BLaER1 treated with 17β-estradiol and CSF1 and Interleukin-3, amounts not matched to agents 10 nM and 100 nM (cell line): ENCODE measurements at regions not wholly inside any gene's neighbourhood (a gene's known extent, or its start where the extent isn't known, plus 50 kb on each side); places are given as distances from the start of the nearest gene placed in this dataset.
"Not testable (repeated sequence)": the region's sequence is repeated elsewhere in the genome, so short reads cannot be mapped to it uniquely, and the experiment has no call there.

Experiments
- H3K27ac ChIP-seq, 11 experiments: shearing (Covaris generic); formaldehyde crosslinking; 2 replicates each; pipeline ENCODE4 v1.8.1; 2022
- H3K27me3 ChIP-seq, 11 experiments: shearing (Covaris generic); formaldehyde crosslinking; 2 replicates each; pipeline ENCODE4 v1.8.1; 2022
- H3K36me3 ChIP-seq, 11 experiments: shearing (Covaris generic); formaldehyde crosslinking; 2 replicates each; pipeline ENCODE4 v1.8.1; 2022
- H3K4me1 ChIP-seq, 10 experiments: shearing (Covaris generic); formaldehyde crosslinking; 2 replicates each; pipeline ENCODE4 v1.8.1; 2022
- H3K4me2 ChIP-seq, 11 experiments: shearing (Covaris generic); formaldehyde crosslinking; 2 replicates each; pipeline ENCODE4 v1.8.1; 2022
- H3K4me3 ChIP-seq, 10 experiments: shearing (Covaris generic); formaldehyde crosslinking; 2 replicates each; pipeline ENCODE4 v1.8.1; 2022
- H3K9ac ChIP-seq, 11 experiments: shearing (Covaris generic); formaldehyde crosslinking; 2 replicates each; pipeline ENCODE4 v1.8.1; 2022
- H3K9me3 ChIP-seq, 11 experiments: shearing (Covaris generic); formaldehyde crosslinking; replicated peaks in 1 of 11; 2 replicates each; pipeline ENCODE4 v1.8.1; 2022
- H4K20me1 ChIP-seq, 11 experiments: shearing (Covaris generic); formaldehyde crosslinking; 2 replicates each; pipeline ENCODE4 v1.8.1; 2022
- Cebpa-rat ChIP-seq, 11 experiments: shearing (Covaris generic); IDR thresholded peaks; 2 replicates each; pipeline ENCODE4 v1.8.1; 2022

DNA sequence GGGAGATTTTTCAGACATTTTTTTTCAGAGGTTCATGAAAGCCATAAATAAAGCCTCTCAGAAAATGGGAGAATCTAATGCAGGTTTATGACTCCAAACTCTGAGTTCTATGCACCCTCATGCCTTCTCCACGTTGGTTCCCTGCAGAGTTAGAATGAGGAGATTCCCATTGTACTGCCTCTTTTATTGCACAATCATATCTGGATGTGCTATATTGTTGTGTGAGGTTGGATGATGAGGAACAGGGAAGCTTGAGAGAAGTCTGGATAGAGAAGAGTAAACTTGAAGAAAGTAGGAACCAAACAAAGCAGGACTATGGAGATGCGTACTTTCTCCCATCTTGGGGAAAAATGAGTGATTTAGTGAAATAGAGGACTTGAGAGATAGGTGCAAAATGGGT lies 178.8 kb downstream of the PDCD6IP start:
- Histone ChIP-seq H4K20me1 (no peaks in the 10 kb centered on the region), H3K4me1 (no peaks in the 10 kb centered on the region), H3K27me3 (no peaks in the 10 kb centered on the region), H3K4me3 (no peak overlapping the region), H3K9me3 (no peaks in the 10 kb centered on the region; a peak in 2 of 22 replicates), H3K4me2 (no peak overlapping the region), H3K36me3 (no peaks in the 10 kb centered on the region), H3K27ac (no peak overlapping the region), H3K9ac (no peak overlapping the region)
- peak in 2 of 11 experiments; percentile 24 to 51; a peak in 2 of 22 replicates for TF ChIP-seq Cebpa-rat (IDR thresholded peaks at IDR 0.05)

DNA sequence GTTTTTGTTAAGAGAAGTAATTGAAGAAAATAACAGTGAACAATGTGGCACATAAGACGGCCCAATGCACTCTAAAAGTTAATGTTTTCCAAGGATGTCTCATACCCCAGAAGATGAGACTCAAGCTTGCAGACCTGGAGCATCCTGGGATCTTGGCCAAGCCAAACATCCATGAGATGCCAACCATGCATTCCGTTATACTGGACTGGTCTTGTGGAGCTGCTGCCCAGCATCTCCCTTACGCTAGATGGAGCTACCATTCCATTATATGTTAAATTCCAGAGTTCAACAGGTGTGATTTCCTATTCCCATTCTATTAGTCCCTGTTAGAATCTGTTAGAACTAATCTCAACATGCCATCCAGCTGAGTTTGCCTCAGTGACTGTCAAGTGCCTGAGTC lies 181.8 kb downstream of the PDCD6IP start:
- Histone ChIP-seq H3K36me3 (no peaks in the 10 kb centered on the region), H4K20me1 (no peaks in the 10 kb centered on the region), H3K27ac (no peak overlapping the region), H3K4me3 (no peak overlapping the region), H3K27me3 (no peaks in the 10 kb centered on the region), H3K4me2 (no peak overlapping the region), H3K9ac (no peak overlapping the region), H3K4me1 (no peaks in the 10 kb centered on the region), H3K9me3 (peaks cover 0 to 8% (median 0%) of the 10 kb centered on the region in 11 experiments; a peak in 4 of 22 replicates)
- TF ChIP-seq Cebpa-rat (IDR thresholded peaks at IDR 0.05), result no peak

GRCh38 chr3:33982269-33982798 lies 183.9 kb downstream of the PDCD6IP start:
- H3K27me3 ChIP-seq, result no peaks in the 10 kb centered on the region
- H3K4me3 ChIP-seq, result no peak overlapping the region
- no peaks in the 10 kb centered on the region for H3K36me3 ChIP-seq
- TF ChIP-seq Cebpa-rat (IDR thresholded peaks at IDR 0.05), result no peak
- H4K20me1 ChIP-seq, result no peaks in the 10 kb centered on the region
- no peak overlapping the region for H3K4me2 ChIP-seq
- no peak overlapping the region for H3K27ac ChIP-seq
- peaks cover 0 to 11% (median under 1%) of the 10 kb centered on the region in 11 experiments; a peak in 5 of 22 replicates for H3K9me3 ChIP-seq
- no peak overlapping the region for H3K9ac ChIP-seq
- no peaks in the 10 kb centered on the region for H3K4me1 ChIP-seq

- H3K4me2 ChIP-seq, H3K36me3 ChIP-seq, H3K27me3 ChIP-seq, H3K4me3 ChIP-seq, H4K20me1 ChIP-seq, H3K4me1 ChIP-seq, H3K27ac ChIP-seq, H3K9ac ChIP-seq: not testable (repeated sequence)
- peaks cover 0 to 17% (median 6%) of the 10 kb centered on the region in 11 experiments; a peak in 6 of 22 replicates for H3K9me3 ChIP-seq
Observed at GRCh38 chr3:33982949-33983348, 184.5 kb downstream of the PDCD6IP start.

DNA sequence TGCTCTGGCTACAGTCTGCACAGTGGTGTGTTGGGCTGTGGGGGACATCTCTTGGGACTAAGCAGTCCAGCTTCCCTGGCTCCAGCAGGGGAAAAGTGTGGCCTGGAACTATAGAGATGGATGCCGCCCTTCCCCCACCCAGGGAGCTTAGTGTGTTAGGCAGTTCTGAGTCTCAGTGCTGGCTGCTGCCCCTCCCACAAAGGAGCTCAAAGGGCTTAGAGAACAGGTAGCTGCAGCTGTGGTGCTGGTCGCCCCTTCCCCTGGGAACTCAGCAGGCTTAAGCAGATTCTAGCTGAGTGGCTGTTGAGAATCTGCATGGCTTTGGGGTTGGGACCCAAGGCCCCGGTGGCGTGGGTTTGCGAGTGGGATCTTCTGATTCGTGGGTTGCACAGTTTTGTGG lies 190.8 kb downstream of the PDCD6IP start:
- H3K27me3 ChIP-seq, result no peaks in the 10 kb centered on the region
- no peak for TF ChIP-seq Cebpa-rat (IDR thresholded peaks at IDR 0.05)
- no peak overlapping the region for H3K4me2 ChIP-seq
- H3K36me3 ChIP-seq, result no peaks in the 10 kb centered on the region
- H3K4me1 ChIP-seq, result no peaks in the 10 kb centered on the region
- H3K27ac ChIP-seq, result no peak overlapping the region
- H3K9ac ChIP-seq, result no peak overlapping the region
- peaks cover 12 to 34% (median 27%) of the 10 kb centered on the region in 11 experiments; a peak in 21 of 22 replicates for H3K9me3 ChIP-seq
- H4K20me1 ChIP-seq, result no peaks in the 10 kb centered on the region
- H3K4me3 ChIP-seq, result no peak overlapping the region

- no peaks in the 10 kb centered on the region for H3K4me1 ChIP-seq
- H3K27ac ChIP-seq, result no peak overlapping the region
- no peak for TF ChIP-seq Cebpa-rat (IDR thresholded peaks at IDR 0.05)
Observed at GRCh38 chr3:33991673-33992072, 193.2 kb downstream of the PDCD6IP start.

DNA sequence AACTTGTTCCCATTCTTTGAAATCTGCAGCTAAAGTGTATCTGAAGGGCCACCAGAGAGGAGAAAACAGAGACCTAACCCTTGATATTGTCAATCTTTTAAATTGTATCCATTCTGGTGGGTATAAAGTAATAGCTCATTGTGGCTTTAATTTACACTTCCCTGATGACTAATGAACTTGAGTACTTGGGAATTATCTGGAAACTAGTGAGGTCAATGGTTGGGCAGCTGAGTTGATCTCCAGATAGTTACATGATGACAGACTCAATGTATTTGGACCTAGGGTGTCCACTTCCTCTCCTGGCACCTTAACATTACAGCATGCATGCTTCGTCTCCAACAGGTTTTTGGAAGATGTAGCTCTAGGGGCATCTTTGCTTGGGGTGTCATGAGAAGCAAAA lies 195.2 kb downstream of the PDCD6IP start:
- Histone ChIP-seq H3K4me3 (no peak overlapping the region), H3K36me3 (no peaks in the 10 kb centered on the region; a peak in 1 of 22 replicates), H3K9me3 (peaks cover 37 to 50% (median 44%) of the 10 kb centered on the region in 11 experiments), H3K4me2 (no peak overlapping the region), H3K9ac (no peak overlapping the region), H3K27me3 (no peaks in the 10 kb centered on the region), H3K4me1 (no peaks in the 10 kb centered on the region), H4K20me1 (no peaks in the 10 kb centered on the region), H3K27ac (no peak overlapping the region)
- no peak for TF ChIP-seq Cebpa-rat (IDR thresholded peaks at IDR 0.05)

More at GRCh38 chr3:33991673-33992072, 193.2 kb downstream of the PDCD6IP start:
- no peaks in the 10 kb centered on the region for H4K20me1 ChIP-seq
- no peak overlapping the region for H3K4me3 ChIP-seq
- no peak overlapping the region for H3K4me2 ChIP-seq
- no peaks in the 10 kb centered on the region for H3K27me3 ChIP-seq
- H3K9ac ChIP-seq, result no peak overlapping the region
- peaks cover 37 to 59% (median 51%) of the 10 kb centered on the region in 11 experiments for H3K9me3 ChIP-seq
- H3K36me3 ChIP-seq, result no peaks in the 10 kb centered on the region; a peak in 1 of 22 replicates

GRCh38 chr3:33994568-33994967 lies 196.1 kb downstream of the PDCD6IP start:
- Histone ChIP-seq H3K4me2 (no peak overlapping the region), H3K9me3 (peaks cover 32 to 45% (median 39%) of the 10 kb centered on the region in 11 experiments), H4K20me1 (no peaks in the 10 kb centered on the region), H3K4me3 (no peak overlapping the region), H3K27me3 (no peaks in the 10 kb centered on the region), H3K27ac (no peak overlapping the region), H3K4me1 (no peaks in the 10 kb centered on the region), H3K36me3 (no peaks in the 10 kb centered on the region; a peak in 1 of 22 replicates), H3K9ac (no peak overlapping the region)
- TF ChIP-seq Cebpa-rat (IDR thresholded peaks at IDR 0.05), result no peak

DNA sequence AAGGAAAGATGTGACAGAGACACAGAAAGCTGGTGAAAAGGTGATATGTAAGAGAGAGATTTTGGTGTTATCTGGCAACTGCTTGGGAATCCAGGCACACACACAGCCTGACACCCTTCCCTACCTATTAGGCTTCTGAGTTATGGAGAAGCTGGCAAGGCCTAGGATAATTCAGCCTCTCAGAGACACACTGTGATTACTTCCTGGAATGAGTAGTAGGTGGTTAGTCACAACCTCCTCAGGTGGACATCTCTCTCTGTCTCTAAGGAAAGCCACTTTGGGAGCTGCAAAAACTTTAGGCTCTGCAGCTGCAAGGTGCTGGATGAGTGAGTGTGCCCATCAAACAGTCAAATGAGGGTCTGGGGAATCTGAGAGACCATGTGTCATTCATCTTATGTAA lies 201.9 kb downstream of the PDCD6IP start:
- H3K4me2 ChIP-seq, result no peak overlapping the region
- no peak for TF ChIP-seq Cebpa-rat (IDR thresholded peaks at IDR 0.05)
- no peaks in the 10 kb centered on the region for H3K27me3 ChIP-seq
- no peaks in the 10 kb centered on the region for H4K20me1 ChIP-seq
- H3K36me3 ChIP-seq, result no peaks in the 10 kb centered on the region; a peak in 1 of 22 replicates
- no peak overlapping the region for H3K27ac ChIP-seq
- no peak overlapping the region for H3K9ac ChIP-seq
- no peak overlapping the region for H3K4me3 ChIP-seq
- H3K4me1 ChIP-seq, result peaks cover 0 to 3% (median 0%) of the 10 kb centered on the region in 10 experiments; a peak in 1 of 20 replicates
- H3K9me3 ChIP-seq, result peaks cover 16 to 23% (median 19%) of the 10 kb centered on the region in 11 experiments

DNA sequence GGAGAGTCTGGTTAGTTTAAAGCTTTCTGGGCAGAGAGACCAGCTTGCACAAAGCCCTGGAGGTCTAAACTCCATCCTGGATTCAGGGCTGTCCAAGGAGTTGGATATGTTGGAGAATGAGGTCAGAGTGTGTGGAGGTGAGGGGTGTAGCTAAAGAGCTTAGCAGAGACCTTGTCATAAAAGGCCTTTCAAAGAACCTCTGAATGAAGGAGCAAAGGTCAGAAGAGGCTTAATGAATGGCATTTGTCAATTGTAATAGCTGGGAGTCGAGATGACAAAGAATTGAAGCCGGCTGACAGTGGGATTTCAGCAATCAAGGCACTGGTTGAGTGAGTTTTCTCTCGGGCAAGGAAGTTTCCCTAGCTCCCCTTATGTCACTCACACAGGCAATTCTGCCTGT lies 202.6 kb downstream of the PDCD6IP start:
- no peaks in the 10 kb centered on the region for H4K20me1 ChIP-seq
- no peak overlapping the region for H3K4me3 ChIP-seq
- H3K9me3 ChIP-seq, result peaks cover 9 to 16% (median 12%) of the 10 kb centered on the region in 11 experiments
- H3K4me2 ChIP-seq, result no peak overlapping the region
- H3K36me3 ChIP-seq, result no peaks in the 10 kb centered on the region
- no peak overlapping the region for H3K27ac ChIP-seq
- H3K9ac ChIP-seq, result no peak overlapping the region
- no peak for TF ChIP-seq Cebpa-rat (IDR thresholded peaks at IDR 0.05)
- H3K4me1 ChIP-seq, result peaks cover 0 to 4% (median 0%) of the 10 kb centered on the region in 10 experiments; a peak in 1 of 20 replicates
- H3K27me3 ChIP-seq, result no peaks in the 10 kb centered on the region
